Right lobe of liver (tissue), 6 donors: ENCODE measurements at regions not wholly inside any gene's neighbourhood (a gene's known extent, or its start where the extent isn't known, plus 50 kb on each side); places are given as distances from the start of the nearest gene placed in this dataset.

Source experiments
- ATAC-seq, 4 donors: fragments of 200-7000 bp; cut with Tn5 transposase; one replicate each; pipeline ENCODE4 v1.9.1; 2020; ENCODE audit warnings: mild to moderate bottlenecking in 4 of 4, moderate library complexity in 4 of 4
- DNase-seq, 3 donors: peaks; one replicate each; pipeline ENCODE4 v3.0.0-alpha.2; 2020
- H3K27ac ChIP-seq, 3 donors: fragments of 200-600 bp; one replicate each; pipeline ENCODE4 v1.8.0; 2022
- H3K27me3 ChIP-seq, 2 donors: fragments of 200-600 bp; one replicate each; pipeline ENCODE4 v1.8.0; 2022
- H3K36me3 ChIP-seq, 4 donors: fragments of 200-600 bp; sonication (generic) in 1 of 4; one replicate each; pipeline versions ENCODE4 v1.5.1 to v1.8.0; 2017 to 2022; ENCODE audit warnings: control low read depth in 1 of 4
- H3K4me1 ChIP-seq, 4 donors: fragments of 200-600 bp; sonication (generic) in 1 of 4; one replicate each; pipeline versions ENCODE4 v1.5.1 to v1.8.0; 2017 to 2022; ENCODE audit warnings: control low read depth in 1 of 4
- H3K4me3 ChIP-seq, 3 donors: fragments of 200-600 bp; one replicate each; pipeline ENCODE4 v1.8.0; 2022
- H3K9me3 ChIP-seq, 4 donors: fragments of 200-600 bp; sonication (generic) in 1 of 4; one replicate each; pipeline versions ENCODE4 v1.5.1 to v1.8.0; 2017 to 2022; ENCODE audit warnings: control low read depth in 1 of 4
- CTCF ChIP-seq, 4 donors: fragments of 200-600 bp in 3 of 4; fragments of 450-650 bp in 1 of 4; IDR thresholded peaks; one replicate each; pipeline versions ENCODE4 v1.5.1 to v1.8.0; 2016 to 2022; ENCODE audit warnings: antibody characterized with exemption in 4 of 4, mild to moderate bottlenecking in 2 of 4
- POLR2A ChIP-seq: fragments of 450-650 bp; IDR thresholded peaks from one replicate; pipeline ENCODE4 v1.6.1; 2017; ENCODE audit warnings: antibody characterized with exemption, mild to moderate bottlenecking
- WGBS: methylation state at CpG from one replicate; pipeline ENCODE4 v1.1.6; 2018; ENCODE audit warnings: low coverage, low lambda C conversion rate; ENCODE audit not compliant: insufficient coverage; ENCODE audit errors: missing lambda C conversion rate; 5-methylcytosine and 5-hydroxymethylcytosine counted together
- intact Hi-C, 2 donors: fragments of 100-400 bp; cut with DNase I; formaldehyde crosslinking; loops; one replicate each; pipeline versions ENCODE4 v1.11.2 to v1.14.1; 2022
- donor health status: DM: no; HTN: yes; CAD: no.
- donor health status: DM: no; HTN: no; CAD: no.
- donor health status: DM: no; HTN: no; CAD: no.
- donor health status: DM: no; HTN: yes; CAD: no.
- donor health status: DM: no; HTN: yes; CAD: no.

GRCh38 chr7:121555558-121555957, 159.4 kb upstream of the FAM3C start:
- Histone ChIP-seq H3K4me1 (no peaks in the 10 kb centered on the region), H3K4me3 (no peak overlapping the region), H3K27ac (no peak overlapping the region), H3K27me3 (no peaks in the 10 kb centered on the region), H3K9me3 (no peaks in the 10 kb centered on the region), H3K36me3 (no peaks in the 10 kb centered on the region)
- 78% methylated on average over 3 of the region's 3 CpGs for WGBS
- no peak for DNase-seq
- intact Hi-C loops = no loop called here
- TF ChIP-seq POLR2A (no peak), CTCF (IDR thresholded peaks at IDR 0.05) (no peak)
- ATAC-seq = no peak

GRCh38 chr7:121547544-121548092, 151.5 kb upstream of the FAM3C start:
- DNase-seq = no peak
- Histone ChIP-seq H3K27ac (no peak overlapping the region), H3K4me1 (no peaks in the 10 kb centered on the region), H3K4me3 (no peak overlapping the region), H3K27me3 (no peaks in the 10 kb centered on the region), H3K36me3 (no peaks in the 10 kb centered on the region), H3K9me3 (no peaks in the 10 kb centered on the region)
- intact Hi-C loops = loop anchor here in 1 of 2 donors (10.0 kb wide), 1 partner anchor 183 kb away; no protein-coding TSS in a partner anchor
- ATAC-seq = peak; percentile 94 to 98 (median 95)
- TF ChIP-seq POLR2A = no peak
- peak; percentile 80 to 84 (median 81) for TF ChIP-seq CTCF (IDR thresholded peaks at IDR 0.05)
- WGBS = 0% methylated on average over 3 of the region's 3 CpGs

- Histone ChIP-seq H3K36me3 (no peaks in the 10 kb centered on the region), H3K4me1 (no peaks in the 10 kb centered on the region), H3K9me3 (no peaks in the 10 kb centered on the region), H3K4me3 (no peak overlapping the region), H3K27me3 (no peaks in the 10 kb centered on the region), H3K27ac (no peak overlapping the region)
- 56% methylated on average over 4 of the region's 4 CpGs for WGBS
- TF ChIP-seq POLR2A (no peak), CTCF (IDR thresholded peaks at IDR 0.05) (no peak)
- DNase-seq (no peak), ATAC-seq (no peak)
- intact Hi-C loops = loop anchor here in 1 of 2 donors (10.0 kb wide), 1 partner anchor 182 kb away; no protein-coding TSS in a partner anchor
These were observed 150.8 kb upstream of the FAM3C start for GRCh38 chr7:121546632-121547543.

- no peaks in the 10 kb centered on the region for H3K27me3 ChIP-seq
- ATAC-seq (peak in 1 of 4 donors; percentile 61), DNase-seq (no peak)
- no peak overlapping the region for H3K27ac ChIP-seq
- 41% methylated on average over 2 of the region's 2 CpGs for WGBS
- H3K9me3 ChIP-seq = no peaks in the 10 kb centered on the region
- TF ChIP-seq CTCF (IDR thresholded peaks at IDR 0.05) = no peak
- TF ChIP-seq POLR2A = no peak
- H3K4me1 ChIP-seq = no peaks in the 10 kb centered on the region
- no peak overlapping the region for H3K4me3 ChIP-seq
- H3K36me3 ChIP-seq = no peaks in the 10 kb centered on the region
- intact Hi-C loops = loop anchor here in 1 of 2 donors (10.0 kb wide), 1 partner anchor 181 kb away; no protein-coding TSS in a partner anchor
These were observed 149.3 kb upstream of the FAM3C start for GRCh38 chr7:121545418-121545817.
